ENCODE measurements at regions not wholly inside any gene's neighbourhood (a gene's known extent, or its start where the extent isn't known, plus 50 kb on each side); places are given as distances from the start of the nearest gene placed in this dataset.

GRCh38 chr4:130712038-130712437 is 1616.1 kb downstream of the C4orf33 start:
- TF ChIP-seq ASH2L (IDR thresholded peaks at IDR 0.05; ENCODE audit: borderline replicate concordance, low read depth) (no peak), SIX5 (IDR thresholded peaks at IDR 0.05; ENCODE audit: low read depth, low read length, severe bottlenecking) (no peak), BMI1 (IDR thresholded peaks at IDR 0.05; ENCODE audit: borderline replicate concordance) (no peak), CTCF (IDR thresholded peaks at IDR 0.05 in 2 of 3, conservative IDR thresholded peaks at IDR 0.05 in 1 of 3; ENCODE audit: control insufficient read depth in 2 of 3, extremely low read depth in 1 of 3, insufficient read depth in 1 of 3, low read depth in 3 of 3, low read length in 3 of 3) (no peak), FOS (IDR thresholded peaks at IDR 0.05; ENCODE audit: borderline replicate concordance, extremely low read depth, insufficient read length) (no peak), HDGF (IDR thresholded peaks at IDR 0.05) (no peak), TARDBP (IDR thresholded peaks at IDR 0.05; ENCODE audit: borderline replicate concordance) (no peak), IKZF1 (conservative IDR thresholded peaks at IDR 0.05) (no peak), NR2C1 (IDR thresholded peaks at IDR 0.05) (no peak), CBFB (IDR thresholded peaks at IDR 0.05; ENCODE audit: low read depth) (no peak), FOXM1 (IDR thresholded peaks at IDR 0.05; ENCODE audit: low read depth, low read length) (no peak), RCOR1 (conservative IDR thresholded peaks at IDR 0.05; ENCODE audit: low read depth, low read length) (no peak), DPF2 (IDR thresholded peaks at IDR 0.05) (no peak)

Data from GM12878 (cell line).